Motor neuron (in vitro differentiated cells): ENCODE measurements at regions not wholly inside any gene's neighbourhood (a gene's known extent, or its start where the extent isn't known, plus 50 kb on each side); places are given as distances from the start of the nearest gene placed in this dataset.

Experiments
- ATAC-seq, 8 experiments: fragments of 200-7000 bp; cut with Tn5 transposase; replicated peaks in 6 of 8; 2 replicates each; pipeline ENCODE4 v1.8.0; 2021; ENCODE audit warnings: mild to moderate bottlenecking in 8 of 8, moderate library complexity in 8 of 8
- H3K27ac ChIP-seq, 2 donors: fragments of 250-450 bp; sonication (Bioruptor Pico); 2 replicates each; pipeline ENCODE4 v1.9.0; 2021; ENCODE audit warnings: antibody characterized with exemption in 2 of 2, mild to moderate bottlenecking in 2 of 2, moderate library complexity in 1 of 2
- H3K4me1 ChIP-seq, 2 donors: fragments of 250-450 bp; sonication (Bioruptor Pico); replicated peaks in 1 of 2; 2 replicates each; pipeline ENCODE4 v1.6.1; 2021; ENCODE audit warnings: antibody characterized with exemption in 2 of 2, mild to moderate bottlenecking in 2 of 2, moderate library complexity in 1 of 2
- H3K4me3 ChIP-seq, 5 donors: fragments of 250-450 bp; sonication (Bioruptor Pico); 2 replicates each; pipeline ENCODE4 v1.9.0; 2021; ENCODE audit warnings: antibody characterized with exemption in 5 of 5, mild to moderate bottlenecking in 5 of 5, moderate library complexity in 4 of 5
- WGBS, 10 experiments: fragments of 450-650 bp; shearing (Covaris generic); methylation state at CpG; one replicate each; pipeline ENCODE4 v1.0.0; 2022; 5-methylcytosine and 5-hydroxymethylcytosine counted together
- in situ Hi-C, 9 experiments: fragments of 400-800 bp; cut with MboI; loops; one replicate each; pipeline ENCODE4 v1.15.0; 2021; ENCODE audit warnings: low sequenced_read_pairs in 9 of 9, low pct_unique_long_range_greater_than_20kb in 2 of 9; ENCODE audit not compliant: unreplicated experiment in 9 of 9

DNA sequence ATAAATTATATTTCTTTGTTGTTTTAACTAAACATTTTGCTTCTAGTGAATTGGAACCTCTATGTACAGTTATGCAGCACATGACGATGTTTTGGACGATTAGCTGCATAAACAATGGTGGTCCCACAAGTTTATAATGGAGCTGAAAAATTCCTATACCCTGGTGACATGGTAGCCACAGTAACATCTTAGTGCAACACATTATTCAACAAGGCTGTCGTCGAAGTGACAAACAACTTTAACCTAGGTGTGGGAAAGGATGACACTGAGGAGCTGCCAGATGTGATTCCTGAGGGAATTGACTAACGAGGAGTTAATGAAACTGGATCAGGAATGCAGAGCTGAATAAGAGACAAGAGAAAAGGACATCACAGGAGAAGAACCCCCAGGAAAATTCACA, 588.9 kb upstream of the EPHA6 start:
- no peak overlapping the region for H3K4me3 ChIP-seq
- no peak overlapping the region for H3K27ac ChIP-seq
- H3K4me1 ChIP-seq: no peaks in the 10 kb centered on the region
- 20 to 87% (median 49%) methylated on average over 1 to 5 of the region's 5 CpGs; no CpG with 5 or more reads in 1 of the 10 experiments for WGBS, 10 experiments
- ATAC-seq: peak in 3 of 8 experiments; percentile 47 to 96 (median 53)
- in situ Hi-C loops: no loop called here

DNA sequence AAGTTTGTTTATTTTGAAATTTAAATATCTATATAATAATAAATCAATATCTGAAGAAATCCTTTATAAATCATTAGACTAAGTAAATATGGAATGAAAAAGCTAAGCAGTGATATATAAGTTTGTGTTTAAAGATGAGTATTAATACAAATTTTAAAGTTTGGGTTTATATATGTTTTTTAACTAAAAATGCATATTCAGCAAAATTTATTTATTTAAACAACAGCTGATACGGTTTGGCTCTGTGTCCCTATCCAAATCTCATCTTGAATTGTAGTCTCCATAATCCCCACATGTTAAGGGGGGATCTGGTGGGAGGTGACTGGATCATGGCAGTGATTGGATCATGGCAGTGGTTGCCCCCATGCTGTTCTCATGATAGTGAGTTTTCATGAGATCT, 580.7 kb upstream of the EPHA6 start:
- ATAC-seq: no peak
- Histone ChIP-seq H3K27ac (no peak overlapping the region), H3K4me3 (no peak overlapping the region), H3K4me1 (no peaks in the 10 kb centered on the region)
- WGBS, 10 experiments: 0 to 100% (median 11%) methylated on average over 1 of the region's 1 CpG; no CpG with 5 or more reads in 3 of the 10 experiments
- in situ Hi-C loops: no loop called here

DNA sequence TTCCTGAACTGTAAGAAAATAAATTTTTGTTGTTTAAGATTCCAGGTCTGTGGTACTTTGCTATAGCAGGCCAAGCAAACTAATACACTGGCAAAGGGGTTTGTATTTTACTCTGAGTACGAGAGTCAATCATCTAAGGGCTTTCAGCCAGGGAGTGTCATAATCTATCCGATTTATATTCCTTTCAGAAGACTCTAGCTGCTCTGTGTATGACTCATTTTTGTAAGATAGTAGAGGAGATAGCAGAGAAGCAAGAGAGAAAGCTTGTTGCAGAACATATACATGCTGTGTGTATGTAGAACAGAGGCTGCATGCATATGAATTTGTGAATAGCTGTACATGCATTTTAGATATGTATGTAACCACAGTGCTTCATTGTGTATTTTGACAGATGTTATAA, 577.9 kb upstream of the EPHA6 start:
- peak; percentile 51 to 89 (median 83) for ATAC-seq

DNA sequence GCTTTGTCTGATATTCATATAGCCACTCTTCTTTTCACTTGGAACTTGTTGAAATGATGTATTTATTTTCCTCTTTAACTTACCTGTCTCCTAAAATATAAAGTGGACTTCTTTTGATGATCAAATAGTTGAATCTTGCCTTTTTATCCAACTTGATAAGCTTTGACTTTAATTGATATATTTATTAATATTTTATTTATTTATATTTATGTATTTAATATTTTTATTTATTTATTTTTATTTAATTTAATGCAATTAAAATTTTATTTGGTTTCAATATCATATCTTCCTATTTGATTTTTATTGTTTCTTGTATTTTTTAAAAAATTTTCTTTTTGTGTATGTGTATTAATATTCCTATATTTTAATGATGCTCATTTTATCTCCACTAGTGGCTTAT, 555.1 kb upstream of the EPHA6 start:
- no peaks in the 10 kb centered on the region for H3K4me1 ChIP-seq
- no peak overlapping the region for H3K4me3 ChIP-seq
- H3K27ac ChIP-seq: no peak overlapping the region
- in situ Hi-C loops: no loop called here
- ATAC-seq: no peak

More for the DNA sequence above, 577.9 kb upstream of the EPHA6 start:
- in situ Hi-C loops: no loop called here
- H3K4me3 ChIP-seq: no peak overlapping the region
- H3K27ac ChIP-seq: no peak overlapping the region
- H3K4me1 ChIP-seq: no peaks in the 10 kb centered on the region
- WGBS, 10 experiments: 0 to 85% (median 48%) methylated on average over 1 to 2 of the region's 2 CpGs; no CpG with 5 or more reads in 3 of the 10 experiments

DNA sequence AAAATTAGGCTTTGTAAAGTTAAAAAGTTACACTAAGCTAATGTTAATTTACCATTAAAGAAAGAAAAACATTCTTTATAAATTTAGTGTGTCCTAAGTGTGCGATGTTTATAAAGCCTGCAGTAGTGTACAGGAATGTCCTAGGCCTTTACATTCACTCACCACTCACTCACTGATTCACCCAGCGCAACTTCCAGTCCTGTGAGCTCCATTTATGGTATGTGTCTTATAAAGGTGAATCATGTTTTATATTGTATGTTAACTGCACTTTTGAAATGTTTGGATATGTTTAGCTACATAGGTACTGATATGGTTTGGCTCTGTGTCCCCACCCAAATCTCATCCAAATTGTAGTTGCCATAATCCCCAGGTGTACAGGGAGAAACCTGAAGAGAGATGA, 549.7 kb upstream of the EPHA6 start:
- no peak overlapping the region for H3K4me3 ChIP-seq
- ATAC-seq: no peak
- H3K4me1 ChIP-seq: no peaks in the 10 kb centered on the region

DNA sequence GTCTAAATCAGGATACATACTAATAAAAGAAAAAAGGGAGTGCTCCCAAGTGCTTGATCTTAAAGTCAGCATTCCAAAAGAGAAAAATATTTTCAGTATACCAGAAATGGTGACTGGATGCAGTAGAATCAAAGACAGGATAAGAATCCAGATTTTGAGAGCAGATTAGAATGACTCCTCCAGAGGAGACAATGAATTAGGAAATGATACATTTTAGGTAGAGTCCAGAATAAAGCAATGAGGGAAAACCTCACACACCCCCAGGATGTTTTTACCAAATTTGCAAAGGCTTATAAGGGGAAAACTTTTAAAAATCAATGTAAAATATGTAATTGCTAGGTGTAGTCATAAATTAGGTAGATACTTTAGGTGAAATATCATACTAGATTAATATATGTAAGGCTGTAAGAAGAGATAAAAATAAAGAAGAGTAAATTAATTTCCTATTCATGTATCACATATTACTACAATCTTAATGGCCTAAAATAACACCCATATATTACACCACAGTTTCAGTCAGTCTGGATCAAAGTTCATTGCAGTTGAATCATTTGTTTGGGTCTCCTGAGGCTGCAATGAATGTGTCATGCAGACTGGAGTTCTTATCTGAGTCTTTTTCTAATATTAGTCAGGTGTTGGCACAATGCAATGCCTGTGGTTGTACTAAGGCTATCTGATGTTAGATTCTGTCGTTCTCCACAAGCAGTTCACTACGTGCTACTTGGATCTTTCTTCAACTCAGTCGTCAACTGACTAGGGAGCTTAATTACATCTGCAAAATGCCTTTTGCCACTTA, 547.8 kb upstream of the EPHA6 start:
- Histone ChIP-seq H3K4me3 (no peak overlapping the region), H3K27ac (no peak overlapping the region), H3K4me1 (no peaks in the 10 kb centered on the region)
- 10 to 100% (median 70%) methylated on average over 1 to 3 of the region's 3 CpGs; no CpG with 5 or more reads in 3 of the 10 experiments for WGBS, 10 experiments
- in situ Hi-C loops: no loop called here
- no peak for ATAC-seq

More for the DNA sequence above, 549.7 kb upstream of the EPHA6 start:
- 11 to 100% (median 92%) methylated on average over 1 to 2 of the region's 2 CpGs for WGBS, 10 experiments
- H3K27ac ChIP-seq: no peak overlapping the region
- in situ Hi-C loops: no loop called here

DNA sequence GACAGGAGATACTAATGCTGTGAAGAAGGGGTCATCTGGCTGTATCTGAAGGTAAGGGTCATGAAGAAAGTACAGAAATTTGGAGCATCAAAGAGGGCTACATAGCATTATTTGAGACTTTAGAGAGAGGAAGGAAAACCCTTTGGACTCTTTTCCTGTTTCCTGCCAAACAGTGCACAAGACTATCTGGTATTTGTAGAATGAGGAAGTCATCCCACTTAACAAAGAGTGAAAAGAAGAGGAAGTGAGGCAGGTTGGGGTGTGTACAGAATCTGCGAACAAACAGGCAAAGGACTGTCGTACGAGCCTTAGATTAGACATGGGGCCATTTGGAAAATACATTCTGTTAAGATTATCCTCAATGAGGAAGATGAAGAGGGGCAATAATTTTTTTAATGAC, 546.8 kb upstream of the EPHA6 start:
- Histone ChIP-seq H3K4me1 (no peaks in the 10 kb centered on the region), H3K27ac (no peak overlapping the region), H3K4me3 (no peak overlapping the region)
- 0 to 100% (median 90%) methylated on average over 1 to 3 of the region's 3 CpGs; no CpG with 5 or more reads in 1 of the 10 experiments for WGBS, 10 experiments
- in situ Hi-C loops: no loop called here
- no peak for ATAC-seq

DNA sequence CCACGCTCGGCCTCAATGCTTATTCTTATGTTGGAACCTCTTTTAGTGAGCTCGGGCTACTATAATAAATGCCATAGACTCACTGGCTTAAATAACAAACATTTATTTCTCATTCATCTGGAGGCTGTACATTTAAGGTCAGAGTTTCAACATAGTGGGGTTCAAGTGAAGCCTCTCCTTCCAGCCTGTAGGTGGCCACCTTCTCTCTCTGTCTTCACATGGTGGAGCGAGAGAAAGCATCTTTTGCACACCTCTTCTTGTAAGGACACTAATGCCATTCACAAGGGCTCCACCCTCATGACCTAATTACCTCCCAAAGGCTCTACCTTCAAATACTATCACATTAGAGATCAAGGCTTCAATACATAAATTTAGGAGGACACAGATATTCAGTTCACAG, 520.3 kb upstream of the EPHA6 start:
- ATAC-seq: no peak
- no peak overlapping the region for H3K27ac ChIP-seq
- H3K4me1 ChIP-seq: no peaks in the 10 kb centered on the region
- in situ Hi-C loops: no loop called here
- 7 to 100% (median 60%) methylated on average over 1 to 4 of the region's 4 CpGs; no CpG with 5 or more reads in 4 of the 10 experiments for WGBS, 10 experiments
- no peak overlapping the region for H3K4me3 ChIP-seq

DNA sequence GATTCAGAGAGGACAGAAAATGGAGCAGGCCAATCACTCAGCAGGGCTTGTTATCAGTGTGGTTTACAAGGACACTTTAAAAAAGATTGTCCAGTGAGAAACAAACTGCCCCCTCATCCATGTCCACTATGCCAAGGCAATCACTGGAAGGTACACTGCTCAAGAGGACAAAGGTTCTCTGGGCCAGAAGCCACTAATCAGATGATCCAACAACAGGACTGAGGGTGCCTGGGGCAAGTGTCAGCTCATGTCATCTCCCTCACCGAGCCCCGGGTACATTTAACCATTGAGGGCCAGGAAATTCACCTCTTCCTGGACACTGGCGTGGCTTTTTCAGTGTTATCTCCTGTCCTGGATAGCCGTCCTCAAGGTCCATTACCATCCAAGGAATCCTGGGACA, 513.7 kb upstream of the EPHA6 start:
- ATAC-seq: no peak
- no peaks in the 10 kb centered on the region for H3K4me1 ChIP-seq
- no peak overlapping the region for H3K4me3 ChIP-seq
- WGBS, 10 experiments: 0 to 88% (median 0%) methylated on average over 1 to 4 of the region's 4 CpGs; no CpG with 5 or more reads in 3 of the 10 experiments
- in situ Hi-C loops: no loop called here
- H3K27ac ChIP-seq: no peak overlapping the region

DNA sequence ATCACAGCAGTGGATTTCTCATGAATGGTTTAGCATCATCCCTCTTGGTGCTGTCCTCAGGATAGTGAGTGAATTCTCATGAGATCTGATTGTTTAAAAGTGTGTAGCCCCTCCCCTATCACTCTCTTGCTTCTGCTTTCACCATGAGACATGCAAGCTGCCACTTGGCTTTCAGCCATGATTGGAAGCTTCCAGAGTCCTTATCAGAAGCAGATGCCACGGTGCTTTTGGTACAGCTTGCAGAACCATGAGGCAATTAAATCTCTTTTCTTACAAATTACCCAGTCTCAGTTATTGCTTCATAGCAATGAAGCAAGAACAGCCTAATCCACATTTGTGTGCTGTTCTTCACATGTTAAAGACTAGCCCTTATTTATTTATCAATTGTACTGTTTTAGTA, 495.2 kb upstream of the EPHA6 start:
- in situ Hi-C loops: no loop called here
- H3K4me1 ChIP-seq: no peaks in the 10 kb centered on the region
- H3K4me3 ChIP-seq: no peak overlapping the region
- ATAC-seq: peak in 5 of 8 experiments; percentile 31 to 47 (median 46)
- WGBS, 10 experiments: 0 to 71% (median 20%) methylated on average over 1 of the region's 1 CpG; no CpG with 5 or more reads in 4 of the 10 experiments
- H3K27ac ChIP-seq: no peak overlapping the region

DNA sequence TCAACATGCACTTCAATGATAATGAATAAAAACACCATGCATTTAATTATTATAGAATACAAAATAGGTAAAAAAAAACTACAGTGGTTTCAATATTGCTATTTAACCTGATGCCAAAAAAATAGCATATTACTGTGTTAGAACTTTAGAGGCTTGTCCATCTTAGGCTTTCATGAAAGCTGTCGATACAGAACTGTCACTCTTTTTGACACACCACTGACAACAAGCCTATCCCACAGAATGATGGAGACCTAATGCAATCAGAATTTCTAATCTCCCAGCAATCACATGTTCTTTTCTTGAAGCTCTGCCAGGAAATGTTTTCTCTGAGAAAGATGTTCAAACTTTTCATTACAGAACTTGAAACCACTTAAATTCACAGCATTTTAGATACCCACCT, 490.3 kb upstream of the EPHA6 start:
- no peak for ATAC-seq
- Histone ChIP-seq H3K4me3 (no peak overlapping the region), H3K27ac (no peak overlapping the region), H3K4me1 (peaks cover 0 to 4% of the 10 kb centered on the region in 2 donors)
- 0 to 100% (median 75%) methylated on average over 1 of the region's 1 CpG; no CpG with 5 or more reads in 2 of the 10 experiments for WGBS, 10 experiments
- in situ Hi-C loops: no loop called here

DNA sequence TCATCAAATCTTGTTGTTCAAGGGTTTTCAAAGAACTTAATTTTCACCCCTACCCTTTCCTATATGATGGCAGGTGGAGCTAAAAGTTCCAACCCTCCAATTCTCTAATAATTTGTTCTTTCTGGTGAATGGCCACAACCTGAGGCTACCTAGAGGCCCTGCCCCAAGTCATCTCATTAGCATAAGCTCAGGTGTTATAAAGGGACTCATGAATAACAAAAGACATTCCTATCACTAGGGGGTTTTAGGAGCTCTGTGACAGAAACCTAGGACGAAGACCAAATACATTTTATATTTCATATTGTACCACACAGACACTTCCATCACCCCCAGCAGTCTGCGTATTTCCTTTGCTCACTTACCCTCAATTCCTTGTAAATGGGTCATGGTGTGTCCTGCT, 483.6 kb upstream of the EPHA6 start:
- ATAC-seq: no peak
- Histone ChIP-seq H3K27ac (no peak overlapping the region), H3K4me3 (no peak overlapping the region), H3K4me1 (peaks cover 0 to 4% of the 10 kb centered on the region in 2 donors)
- in situ Hi-C loops: no loop called here
- 0 to 94% (median 30%) methylated on average over 1 to 2 of the region's 2 CpGs for whole genome bisulfite sequencing, 10 experiments

DNA sequence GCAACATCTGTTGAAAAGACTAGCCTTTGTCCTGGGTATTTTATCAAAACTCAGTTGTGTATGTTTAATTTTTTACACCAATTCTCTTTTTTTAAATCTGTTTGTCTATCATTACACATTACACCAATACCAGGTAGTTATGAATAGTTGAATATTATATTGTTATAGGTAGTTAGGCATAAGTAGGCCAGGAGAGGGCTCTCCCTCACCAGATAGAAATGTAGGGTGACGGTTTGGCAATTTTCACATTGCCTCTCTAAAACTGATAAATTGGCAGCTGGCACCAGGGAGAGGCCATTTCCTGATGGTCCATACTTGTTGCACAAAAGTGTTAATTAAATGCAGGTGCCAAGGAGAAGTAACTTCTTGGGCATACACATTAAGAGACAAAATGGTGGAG, 483.1 kb upstream of the EPHA6 start:
- in situ Hi-C loops: no loop called here
- Histone ChIP-seq H3K4me3 (no peak overlapping the region), H3K27ac (no peak overlapping the region), H3K4me1 (peaks cover 0 to 4% of the 10 kb centered on the region in 2 donors)
- ATAC-seq: peak in 1 of 8 experiments; percentile 42
- 0 to 90% (median 14%) methylated on average over 1 of the region's 1 CpG; no CpG with 5 or more reads in 5 of the 10 experiments for WGBS, 10 experiments

DNA sequence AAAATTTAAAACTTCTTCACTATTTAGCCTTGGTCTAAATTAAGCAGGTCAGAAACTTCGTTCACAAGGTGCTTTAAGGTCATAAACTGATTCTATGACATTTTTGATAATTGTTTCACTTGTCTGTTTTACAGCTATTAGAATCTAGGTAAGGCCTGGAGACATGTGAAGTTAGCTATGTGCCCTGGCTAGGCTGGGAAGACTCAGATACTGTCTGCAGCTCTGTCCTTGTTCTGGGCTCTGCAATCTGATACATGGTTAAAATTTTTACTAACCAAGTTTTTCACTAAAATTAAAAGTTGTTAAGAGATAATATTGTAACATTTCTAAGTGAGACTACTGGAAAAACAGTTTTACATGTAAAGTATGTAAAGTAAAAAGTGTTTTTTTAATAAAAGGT, 479.6 kb upstream of the EPHA6 start:
- Histone ChIP-seq H3K27ac (no peak overlapping the region), H3K4me1 (no peaks in the 10 kb centered on the region), H3K4me3 (no peak overlapping the region)
- in situ Hi-C loops: no loop called here
- 0 to 92% (median 75%) methylated on average over 1 of the region's 1 CpG; no CpG with 5 or more reads in 1 of the 10 experiments for WGBS, 10 experiments
- no peak for ATAC-seq
